Fibroblast of the conjunctiva (primary cell): ENCODE measurements at regions not wholly inside any gene's neighbourhood (a gene's known extent, or its start where the extent isn't known, plus 50 kb on each side); places are given as distances from the start of the nearest gene placed in this dataset.
"Not testable (repeated sequence)": the region's sequence is repeated elsewhere in the genome, so short reads cannot be mapped to it uniquely, and the experiment has no call there.

Source experiments
- DNase-seq: peaks from one replicate; pipeline ENCODE4 v3.0.0-alpha.2; 2010; ENCODE audit warnings: low read depth

- no peak for DNase-seq
Observed at GRCh38 chr6:21710216-21710615, 116.7 kb downstream of the SOX4 start.

- DNase-seq, result no peak
Observed at GRCh38 chr6:21710908-21711627, 117.5 kb downstream of the SOX4 start.

DNA sequence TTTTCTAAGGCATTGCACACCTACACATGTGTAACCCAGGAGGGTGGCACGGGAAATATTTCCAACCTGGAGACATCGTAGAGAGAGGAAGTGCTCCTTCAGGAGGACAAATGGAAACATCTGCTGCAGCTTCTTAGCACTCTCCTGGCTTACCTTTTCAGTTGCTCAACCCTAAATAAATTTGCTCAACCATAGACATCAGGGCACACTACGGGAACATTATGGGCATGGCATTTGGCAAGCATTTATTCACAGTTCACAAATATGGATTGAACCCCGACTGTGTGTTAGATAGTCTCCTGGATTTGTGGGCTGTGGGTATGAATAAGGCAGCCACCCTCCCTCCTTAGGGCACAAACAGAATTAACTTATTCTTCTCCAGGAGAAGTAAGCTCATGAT lies 118.7 kb downstream of the SOX4 start:
- no peak for DNase-seq

DNA sequence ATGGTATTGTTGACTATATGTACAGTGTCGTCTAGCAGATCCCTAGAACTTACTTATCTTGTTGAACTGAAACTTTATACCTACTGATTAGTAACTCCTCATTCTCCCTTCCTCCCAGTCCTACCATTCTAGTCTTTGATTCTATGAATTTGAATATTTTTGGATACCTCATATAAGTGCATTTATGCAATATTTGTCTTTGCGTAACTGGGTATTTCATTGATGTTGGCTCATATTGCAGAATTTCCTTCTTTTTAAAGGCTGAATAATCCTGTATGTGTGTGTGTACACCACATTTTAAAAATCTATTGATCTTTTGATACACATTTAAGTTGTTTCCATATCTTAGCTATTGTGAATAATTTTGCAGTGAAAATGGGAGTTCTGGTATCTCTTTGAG lies 119.9 kb downstream of the SOX4 start:
- DNase-seq, result no peak

GRCh38 chr6:21715180-21715579 lies 121.6 kb downstream of the SOX4 start:
- DNase-seq, result no peak

GRCh38 chr6:21722510-21722909 lies 129.0 kb downstream of the SOX4 start:
- no peak for DNase-seq

GRCh38 chr6:21726676-21727075 lies 133.1 kb downstream of the SOX4 start:
- DNase-seq, result no peak

GRCh38 chr6:21728141-21728540 lies 134.6 kb downstream of the SOX4 start:
- DNase-seq, result no peak

DNA sequence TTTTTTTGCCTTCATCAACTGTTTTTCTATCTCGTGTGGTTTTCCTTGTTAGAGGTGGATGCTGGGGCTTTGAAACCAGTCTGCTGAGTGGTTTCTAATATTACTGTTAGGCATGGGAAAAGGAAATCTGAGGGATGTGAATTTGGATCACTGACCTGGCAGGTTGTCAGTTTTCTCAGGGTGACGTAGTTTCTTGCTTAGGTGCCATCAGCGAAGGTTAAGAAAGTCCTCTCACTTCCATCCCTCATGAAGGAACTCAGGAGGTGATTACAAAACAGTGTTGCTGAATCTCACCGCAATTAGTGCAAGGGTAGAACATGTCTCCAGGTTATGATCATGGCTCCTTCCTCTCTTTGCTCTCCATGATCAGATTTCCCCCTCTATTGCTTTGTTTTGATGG lies 135.9 kb downstream of the SOX4 start:
- DNase-seq, result no peak

DNA sequence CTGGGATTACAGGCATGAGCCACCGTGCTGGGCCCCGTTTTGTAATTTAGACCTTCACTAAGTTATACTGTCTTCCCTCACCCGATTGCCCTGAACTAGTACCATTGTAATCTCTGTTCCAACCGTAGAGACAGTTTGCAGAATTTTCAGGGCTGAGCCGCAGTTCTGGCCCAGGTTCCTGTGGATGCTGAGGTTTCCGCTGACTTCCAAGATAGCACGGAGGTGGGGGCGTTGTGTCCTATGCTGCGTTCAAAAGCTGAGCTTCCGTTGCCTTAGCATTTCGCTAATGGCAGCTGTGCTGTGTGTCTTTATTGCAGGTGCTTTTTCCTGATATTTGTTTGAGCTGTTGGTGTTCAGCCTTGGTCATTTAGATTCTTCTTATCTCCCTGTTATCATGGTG lies 137.0 kb downstream of the SOX4 start:
- no peak for DNase-seq

DNA sequence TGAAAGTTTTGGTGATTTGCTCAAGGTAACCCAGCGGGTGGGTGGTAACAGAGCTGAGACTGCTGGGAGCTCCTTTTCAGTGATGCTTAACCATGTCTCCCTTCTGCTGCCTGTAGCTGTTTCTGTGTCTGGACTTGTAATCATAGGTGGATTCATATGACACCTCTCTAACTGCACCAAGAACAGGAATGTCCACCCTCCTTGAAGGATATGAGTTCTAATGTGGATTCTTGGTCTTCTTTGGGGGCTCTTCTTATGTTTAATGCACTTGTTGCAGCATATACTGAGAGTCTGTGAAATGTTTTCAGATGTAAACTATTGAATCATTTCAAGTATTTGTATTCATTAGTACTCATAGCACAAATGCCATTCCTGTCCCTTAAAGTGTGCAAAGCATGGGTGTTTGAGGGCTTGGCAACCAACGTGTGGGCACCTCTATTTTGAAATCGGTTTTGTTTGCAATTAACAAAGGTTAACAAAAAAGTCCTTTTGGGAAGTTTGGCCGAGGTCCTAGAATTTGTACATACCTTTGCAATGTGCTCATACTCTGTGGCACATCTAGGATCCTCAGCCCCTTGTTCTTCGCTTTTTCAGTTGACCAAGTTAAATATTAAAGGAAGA lies 138.0 kb downstream of the SOX4 start:
- no peak for DNase-seq

DNA sequence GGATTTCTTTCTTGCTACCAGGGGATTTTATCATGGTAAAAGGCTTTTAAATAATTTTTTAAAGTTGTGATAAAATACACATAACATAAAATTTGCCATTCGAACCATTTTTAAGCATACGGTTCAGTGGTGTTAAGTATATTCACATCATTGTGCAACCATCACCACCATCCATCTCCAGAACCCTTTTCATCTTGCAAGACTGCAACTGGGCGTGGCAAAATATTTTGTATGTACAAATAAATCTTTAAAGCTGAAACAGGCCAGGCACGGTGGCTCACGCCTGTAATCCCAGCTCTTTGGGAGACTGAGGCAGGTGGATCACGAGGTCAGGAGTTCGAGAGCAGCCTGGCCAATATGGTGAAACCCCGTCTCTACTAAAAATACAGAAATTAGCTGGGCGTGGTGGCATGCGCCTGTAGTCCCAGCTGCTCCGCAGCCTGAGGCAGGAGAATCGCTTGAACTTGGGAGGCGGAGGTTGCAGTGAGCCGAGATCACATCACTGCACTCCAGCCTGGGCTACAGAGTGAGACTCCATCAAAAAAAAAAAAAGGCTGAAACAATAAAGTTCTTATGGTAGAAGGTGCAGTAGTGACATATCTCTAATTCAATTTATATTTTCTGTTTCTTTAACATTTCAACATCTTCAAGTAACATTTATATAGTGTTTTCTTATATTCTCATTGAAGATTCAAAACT lies 138.6 kb downstream of the SOX4 start:
- DNase-seq, result not testable (repeated sequence)

DNA sequence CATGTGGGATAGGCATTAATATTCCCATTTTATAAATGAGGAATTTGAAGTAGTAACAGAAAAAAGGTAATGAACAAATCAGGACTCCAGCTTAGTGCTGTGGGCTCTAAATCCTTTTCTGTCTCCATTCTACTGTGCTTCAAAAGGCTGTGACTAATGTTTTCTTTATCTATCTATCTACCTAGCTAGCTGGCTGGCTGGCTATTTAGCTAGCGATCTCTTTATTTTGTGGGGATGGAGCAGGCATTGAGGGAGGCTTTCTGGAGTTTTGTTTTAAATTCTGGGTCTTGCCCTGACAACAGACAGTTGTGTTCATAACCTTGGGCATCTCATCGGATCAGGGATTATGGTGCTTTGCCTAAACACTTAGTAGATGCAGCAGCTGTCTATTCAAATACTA lies 139.2 kb downstream of the SOX4 start:
- DNase-seq, result no peak

GRCh38 chr6:21733311-21733710 lies 139.8 kb downstream of the SOX4 start:
- no peak for DNase-seq

- DNase-seq, result no peak
Observed at GRCh38 chr6:21734204-21734603, 140.7 kb downstream of the SOX4 start.

- DNase-seq, result no peak
Observed at GRCh38 chr6:21738180-21739094, 144.9 kb downstream of the SOX4 start.

GRCh38 chr6:21739241-21739640 lies 145.7 kb downstream of the SOX4 start:
- DNase-seq, result no peak

- DNase-seq, result no peak
Observed at GRCh38 chr6:21739838-21740237, 146.3 kb downstream of the SOX4 start.

DNA sequence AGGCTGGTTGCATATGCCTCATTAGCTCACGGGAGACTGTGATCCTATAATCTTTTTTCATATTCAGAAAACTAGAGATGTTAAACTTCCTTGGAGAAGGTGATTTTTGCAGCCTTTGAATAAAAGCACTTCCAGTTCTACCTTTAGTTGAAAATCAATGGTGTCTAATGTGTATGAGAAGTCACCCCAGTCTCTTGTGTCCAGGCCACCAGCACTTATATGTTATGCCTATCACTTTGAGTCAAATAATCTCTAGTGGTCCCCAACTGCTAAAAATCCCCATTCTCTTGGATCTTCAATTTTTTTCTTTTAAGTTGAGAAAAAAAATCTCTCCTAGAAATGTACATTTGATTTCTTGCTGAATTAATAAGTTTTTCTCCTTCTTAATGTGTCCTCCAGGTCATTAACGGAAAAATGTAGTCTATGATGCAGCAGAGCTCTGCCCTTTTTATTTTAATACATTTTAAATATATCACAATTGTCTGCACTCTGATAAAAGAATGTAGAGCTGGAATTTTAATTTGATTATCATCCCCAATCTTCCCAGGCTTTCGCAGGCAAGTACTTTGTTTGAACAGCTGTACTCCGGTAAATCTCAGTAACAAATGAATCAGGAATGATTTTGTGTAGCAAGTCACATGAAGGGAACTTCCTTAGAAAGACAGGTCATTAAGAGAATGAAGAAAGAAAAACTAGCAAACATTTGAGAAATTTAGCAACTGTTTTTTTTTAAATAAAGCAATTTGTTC lies 147.0 kb downstream of the SOX4 start:
- DNase-seq, result no peak

DNA sequence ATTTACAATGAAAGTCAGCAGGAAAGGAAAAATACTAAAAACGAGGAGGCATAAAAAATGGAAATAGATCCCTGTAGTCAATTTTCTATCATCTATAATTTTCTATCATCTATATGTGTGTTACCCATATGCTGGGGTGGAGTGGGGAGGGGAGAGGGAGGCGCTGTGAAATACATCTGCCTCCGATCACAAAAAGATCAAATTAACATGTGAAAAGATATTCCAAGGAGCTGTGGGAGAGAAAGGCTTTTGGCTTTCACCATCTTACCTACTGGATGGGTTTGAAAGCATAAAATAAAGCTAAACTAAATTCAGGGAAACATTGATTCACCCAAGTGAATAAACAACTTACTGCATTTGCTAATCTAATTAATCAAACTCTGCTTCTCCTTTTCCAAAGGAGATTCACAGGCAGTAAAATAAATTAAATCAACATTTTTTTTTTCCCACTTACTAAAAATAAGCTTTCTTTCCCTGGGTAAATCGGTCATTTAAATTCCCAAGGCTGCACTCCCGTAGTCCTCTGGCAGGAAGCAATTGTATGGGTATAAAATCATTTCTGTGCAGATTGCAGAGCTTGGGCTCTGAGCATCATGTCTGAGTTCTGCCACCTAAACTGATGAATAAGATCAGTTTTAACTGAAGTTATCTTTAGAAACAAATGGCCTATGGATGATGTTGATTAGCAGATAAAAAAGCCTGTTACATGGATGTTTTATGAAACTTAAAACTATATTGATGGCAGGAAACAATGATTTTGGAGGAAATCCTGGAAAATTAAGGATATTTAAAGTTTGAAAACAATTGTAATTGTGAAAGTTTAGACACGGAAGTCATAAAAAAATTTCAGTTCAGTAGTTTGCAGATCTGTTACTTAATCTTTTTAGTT lies 147.9 kb downstream of the SOX4 start:
- DNase-seq, result no peak

GRCh38 chr6:21742238-21742660 lies 148.7 kb downstream of the SOX4 start:
- peak; percentile 43 for DNase-seq
